HFF-Myc (cell line): ENCODE measurements at regions not wholly inside any gene's neighbourhood (a gene's known extent, or its start where the extent isn't known, plus 50 kb on each side); places are given as distances from the start of the nearest gene placed in this dataset.

ENCODE experiments used
- DNase-seq: peaks from one replicate; pipeline ENCODE4 v3.0.0-alpha.2; 2011; ENCODE audit warnings: low read depth; ENCODE audit errors: extremely low read depth
- H3K4me3 ChIP-seq: replicated peaks from 2 replicates; pipeline ENCODE4 v1.5.1; 2011; ENCODE audit warnings: low read depth, mild to moderate bottlenecking, control low read depth, low read length
- CTCF ChIP-seq: IDR thresholded peaks from 2 replicates; pipeline ENCODE4 v1.5.1; 2012; ENCODE audit warnings: mild to moderate bottlenecking, low read depth, low read length, control low read depth; ENCODE audit errors: missing control alignments

- no peak overlapping the region for H3K4me3 ChIP-seq
- no peak for TF ChIP-seq CTCF
- DNase-seq = no peak
Measured at GRCh38 chr13:90526711-90527110, 820.8 kb upstream of the MIR17HG start.

GRCh38 chr13:90531744-90532143 lies 815.7 kb upstream of the MIR17HG start:
- DNase-seq = no peak
- TF ChIP-seq CTCF = no peak
- H3K4me3 ChIP-seq = no peak overlapping the region

- no peak for DNase-seq
- no peak for TF ChIP-seq CTCF
- H3K4me3 ChIP-seq = no peak overlapping the region
Measured at GRCh38 chr13:90532861-90533492, 814.5 kb upstream of the MIR17HG start.

- no peak for DNase-seq
- no peak for TF ChIP-seq CTCF
- H3K4me3 ChIP-seq = no peak overlapping the region
Measured at GRCh38 chr13:90533866-90534265, 813.6 kb upstream of the MIR17HG start.

GRCh38 chr13:90534617-90535370 lies 812.7 kb upstream of the MIR17HG start:
- H3K4me3 ChIP-seq = no peak overlapping the region
- no peak for TF ChIP-seq CTCF
- DNase-seq = no peak

GRCh38 chr13:90535421-90535820 lies 812.1 kb upstream of the MIR17HG start:
- no peak for DNase-seq
- no peak overlapping the region for H3K4me3 ChIP-seq
- TF ChIP-seq CTCF = no peak
